Astrocyte of the cerebellum (primary cell): ENCODE measurements at regions not wholly inside any gene's neighbourhood (a gene's known extent, or its start where the extent isn't known, plus 50 kb on each side); places are given as distances from the start of the nearest gene placed in this dataset.
A peak's percentile ranks its signal among the peaks of the same experiment; 100 is the strongest.

Experiments
- DNase-seq: peaks from one replicate; pipeline ENCODE4 v3.0.0-alpha.2; 2011; ENCODE audit warnings: low read depth
- H3K4me3 ChIP-seq: 2 replicates; pipeline ENCODE4 v1.5.1; 2011; ENCODE audit warnings: mild to moderate bottlenecking, low read depth, low read length, moderate library complexity
- in situ Hi-C: cut with HindIII; loops from 2 replicates; pipeline ENCODE4 v1.10.0; 2017; ENCODE audit warnings: low sequenced_read_pairs
- TF ChIP-seq, protein P1 (sequence below): IDR thresholded peaks from 2 replicates; pipeline ENCODE4 v1.5.1; 2012; ENCODE audit warnings: low read length, low read depth, moderate library complexity, mild to moderate bottlenecking; ENCODE audit errors: missing control alignments

DNA sequence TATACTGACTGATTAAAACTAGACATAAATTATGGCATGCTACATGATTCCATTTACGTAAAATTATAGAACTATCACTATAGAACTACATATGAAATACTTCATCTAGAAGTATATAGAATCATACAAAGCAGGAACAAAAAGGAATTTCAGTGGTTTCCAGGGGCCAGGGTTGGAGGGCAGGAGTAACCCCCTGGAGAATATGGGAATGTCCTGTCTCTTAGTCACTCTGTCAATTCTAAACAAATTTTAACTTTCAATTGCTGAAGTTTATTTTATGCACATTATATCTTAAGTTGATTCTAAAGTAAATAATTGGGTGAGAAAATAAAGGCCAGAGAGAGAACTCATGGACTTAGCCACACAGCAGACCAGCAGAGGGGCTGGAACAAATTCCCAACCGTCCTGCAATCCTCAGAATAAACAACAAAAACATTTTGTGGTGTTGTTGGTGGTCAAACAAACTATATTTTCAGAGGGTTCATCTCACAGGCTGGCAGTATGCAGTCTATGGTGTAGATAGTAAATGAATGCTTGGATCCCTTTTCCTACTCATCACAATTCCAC lies 476.9 kb upstream of the SLIT2 start:
- TF ChIP-seq, protein P1, sequence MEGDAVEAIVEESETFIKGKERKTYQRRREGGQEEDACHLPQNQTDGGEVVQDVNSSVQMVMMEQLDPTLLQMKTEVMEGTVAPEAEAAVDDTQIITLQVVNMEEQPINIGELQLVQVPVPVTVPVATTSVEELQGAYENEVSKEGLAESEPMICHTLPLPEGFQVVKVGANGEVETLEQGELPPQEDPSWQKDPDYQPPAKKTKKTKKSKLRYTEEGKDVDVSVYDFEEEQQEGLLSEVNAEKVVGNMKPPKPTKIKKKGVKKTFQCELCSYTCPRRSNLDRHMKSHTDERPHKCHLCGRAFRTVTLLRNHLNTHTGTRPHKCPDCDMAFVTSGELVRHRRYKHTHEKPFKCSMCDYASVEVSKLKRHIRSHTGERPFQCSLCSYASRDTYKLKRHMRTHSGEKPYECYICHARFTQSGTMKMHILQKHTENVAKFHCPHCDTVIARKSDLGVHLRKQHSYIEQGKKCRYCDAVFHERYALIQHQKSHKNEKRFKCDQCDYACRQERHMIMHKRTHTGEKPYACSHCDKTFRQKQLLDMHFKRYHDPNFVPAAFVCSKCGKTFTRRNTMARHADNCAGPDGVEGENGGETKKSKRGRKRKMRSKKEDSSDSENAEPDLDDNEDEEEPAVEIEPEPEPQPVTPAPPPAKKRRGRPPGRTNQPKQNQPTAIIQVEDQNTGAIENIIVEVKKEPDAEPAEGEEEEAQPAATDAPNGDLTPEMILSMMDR: no peak
- no peak overlapping the region for H3K4me3 ChIP-seq
- in situ Hi-C loops: no loop called here
- DNase-seq: no peak

- TF ChIP-seq, protein P1: no peak
- DNase-seq: no peak
- no peak overlapping the region for H3K4me3 ChIP-seq
- in situ Hi-C loops: no loop called here
Measured at GRCh38 chr4:19772581-19772980, 479.1 kb upstream of the SLIT2 start.

GRCh38 chr4:19756661-19757060 lies 495.0 kb upstream of the SLIT2 start:
- in situ Hi-C loops: no loop called here
- TF ChIP-seq, protein P1: no peak
- H3K4me3 ChIP-seq: no peak overlapping the region
- DNase-seq: no peak

DNA sequence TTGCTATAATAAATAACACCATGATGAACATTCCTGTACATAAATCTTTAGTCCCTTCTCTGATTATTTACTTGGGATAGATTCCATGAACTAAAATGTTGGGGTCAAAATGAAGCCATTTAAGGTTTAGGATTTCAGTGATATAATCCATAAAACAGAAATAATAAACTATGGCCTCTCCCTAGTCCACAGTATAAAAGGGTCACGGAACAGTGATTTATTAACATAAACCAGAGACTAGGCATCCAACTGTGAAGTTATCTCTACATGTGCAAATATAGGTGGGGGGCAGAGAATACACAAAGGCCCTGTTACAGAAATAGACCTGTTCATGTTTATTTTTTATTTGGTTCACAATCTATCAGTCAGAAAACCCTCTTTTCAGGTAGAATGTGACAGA lies 499.1 kb upstream of the SLIT2 start:
- H3K4me3 ChIP-seq: no peak overlapping the region
- TF ChIP-seq, protein P1: no peak
- in situ Hi-C loops: no loop called here
- no peak for DNase-seq

- TF ChIP-seq, protein P1: no peak
- peak; percentile 55 for DNase-seq
- in situ Hi-C loops: no loop called here
- H3K4me3 ChIP-seq: no peak overlapping the region
Measured at GRCh38 chr4:19748519-19749479, 502.9 kb upstream of the SLIT2 start.

DNA sequence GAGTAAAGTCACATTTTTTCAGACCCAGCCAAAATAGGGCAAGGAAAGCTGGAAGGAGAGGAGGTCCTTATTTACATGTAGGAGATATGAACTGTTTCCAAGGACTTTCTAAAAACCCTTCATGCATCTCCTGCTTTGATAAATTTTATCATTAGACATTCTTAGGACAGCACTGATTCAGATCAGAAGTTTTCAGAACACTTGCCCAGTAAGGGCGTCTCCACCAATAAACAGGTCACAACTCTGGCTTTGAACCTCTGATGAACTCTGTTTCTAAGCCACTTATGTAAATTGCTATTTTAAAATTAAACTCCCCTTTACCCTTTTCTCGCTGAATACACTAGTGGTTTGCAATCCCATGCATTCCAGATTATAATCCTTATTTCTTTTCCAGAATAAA lies 505.3 kb upstream of the SLIT2 start:
- DNase-seq: no peak
- TF ChIP-seq, protein P1: no peak
- no peak overlapping the region for H3K4me3 ChIP-seq
- in situ Hi-C loops: no loop called here
